Prostate gland (tissue), 2 donors: ENCODE measurements at regions not wholly inside any gene's neighbourhood (a gene's known extent, or its start where the extent isn't known, plus 50 kb on each side); places are given as distances from the start of the nearest gene placed in this dataset.
"Not testable (repeated sequence)": the region's sequence is repeated elsewhere in the genome, so short reads cannot be mapped to it uniquely, and the experiment has no call there.

ENCODE experiments used
- DNase-seq: peaks from one replicate; pipeline ENCODE4 v3.0.0-alpha.2; 2019; ENCODE audit warnings: low spot score
- H3K27ac ChIP-seq, 2 donors: fragments of 200-600 bp; sonication (generic); 2 replicates each; pipeline ENCODE4 v1.5.1; 2017 to 2019
- H3K27me3 ChIP-seq: fragments of 200-600 bp; sonication (generic); replicated peaks from 2 replicates; pipeline ENCODE4 v1.5.1; 2019; ENCODE audit not compliant: insufficient read depth
- H3K36me3 ChIP-seq, 2 donors: fragments of 200-600 bp; sonication (generic); 1 replicate in 1 of 2; 2 replicates in 1 of 2; pipeline versions ENCODE4 v1.5.1 to v1.8.1; 2017 to 2019
- H3K4me1 ChIP-seq: fragments of 200-600 bp; sonication (generic); replicated peaks from 2 replicates; pipeline ENCODE4 v1.5.1; 2019
- H3K4me3 ChIP-seq, 2 donors: fragments of 200-600 bp; sonication (generic); 2 replicates each; pipeline ENCODE4 v1.5.1; 2017 to 2019
- H3K9me3 ChIP-seq: fragments of 200-600 bp; sonication (generic); 2 replicates; pipeline ENCODE4 v1.5.1; 2017
- CTCF ChIP-seq, 4 experiments: fragments of 200-600 bp in 2 of 4; fragments of 450-650 bp in 2 of 4; sonication (generic) in 2 of 4; IDR thresholded peaks; 1 replicate in 3 of 4; 2 replicates in 1 of 4; pipeline ENCODE4 v1.5.1; 2016 to 2019; ENCODE audit warnings: antibody characterized with exemption in 4 of 4, mild to moderate bottlenecking in 2 of 4, moderate library complexity in 2 of 4
- POLR2A ChIP-seq: fragments of 450-650 bp; IDR thresholded peaks from one replicate; pipeline ENCODE4 v1.6.1; 2016; ENCODE audit warnings: antibody characterized with exemption, mild to moderate bottlenecking
- POLR2AphosphoS5 ChIP-seq: sonication (generic); formaldehyde crosslinking; IDR thresholded peaks from one replicate; pipeline ENCODE4 v1.6.1; 2017; ENCODE audit warnings: antibody characterized with exemption
- WGBS: methylation state at CpG from one replicate; pipeline ENCODE4 v1.1.5; 2018; 5-methylcytosine and 5-hydroxymethylcytosine counted together
- intact Hi-C: fragments of 100-400 bp; cut with DNase I; formaldehyde crosslinking; loops from one replicate; pipeline ENCODE4 v1.14.2; 2022

- no peak for TF ChIP-seq CTCF (IDR thresholded peaks at IDR 0.05)
- TF ChIP-seq POLR2AphosphoS5: no peak
- no peak for TF ChIP-seq POLR2A
- H3K27ac ChIP-seq: no peak overlapping the region
- intact Hi-C loops: no loop called here
- H3K9me3 ChIP-seq: no peaks in the 10 kb centered on the region
- no peak for DNase-seq
- H3K36me3 ChIP-seq: no peaks in the 10 kb centered on the region
- H3K4me3 ChIP-seq: no peak overlapping the region
- no peaks in the 10 kb centered on the region for H3K4me1 ChIP-seq
- H3K27me3 ChIP-seq: no peaks in the 10 kb centered on the region
- 69% methylated on average over 5 of the region's 5 CpGs for WGBS
Measured at GRCh38 chr1:166490437-166490991, 323.7 kb upstream of the FAM78B start.

- intact Hi-C loops, H3K4me3 ChIP-seq, H3K4me1 ChIP-seq, H3K9me3 ChIP-seq, DNase-seq, H3K36me3 ChIP-seq, H3K27ac ChIP-seq, H3K27me3 ChIP-seq: not testable (repeated sequence)
- 68% methylated on average over 2 of the region's 2 CpGs for WGBS
Measured at GRCh38 chr1:166493765-166494164, 327.0 kb upstream of the FAM78B start.

GRCh38 chr1:166507347-166507746, 331.9 kb upstream of the POGK start:
- Histone ChIP-seq H3K4me1 (no peaks in the 10 kb centered on the region), H3K27ac (no peak overlapping the region), H3K36me3 (no peaks in the 10 kb centered on the region), H3K9me3 (no peaks in the 10 kb centered on the region), H3K4me3 (no peak overlapping the region), H3K27me3 (no peaks in the 10 kb centered on the region)
- no peak for TF ChIP-seq POLR2A
- no peak for TF ChIP-seq CTCF (IDR thresholded peaks at IDR 0.05)
- TF ChIP-seq POLR2AphosphoS5: no peak
- no peak for DNase-seq
- intact Hi-C loops: no loop called here

GRCh38 chr1:166511761-166512160, 327.5 kb upstream of the POGK start:
- TF ChIP-seq POLR2AphosphoS5: no peak
- TF ChIP-seq POLR2A: no peak
- no peak for TF ChIP-seq CTCF (IDR thresholded peaks at IDR 0.05)
- no peaks in the 10 kb centered on the region for H3K4me1 ChIP-seq
- no peaks in the 10 kb centered on the region for H3K9me3 ChIP-seq
- DNase-seq: no peak
- H3K4me3 ChIP-seq: no peak overlapping the region
- no peaks in the 10 kb centered on the region for H3K36me3 ChIP-seq
- H3K27me3 ChIP-seq: no peaks in the 10 kb centered on the region
- intact Hi-C loops: no loop called here
- 78% methylated on average over 2 of the region's 2 CpGs for WGBS
- no peak overlapping the region for H3K27ac ChIP-seq

GRCh38 chr1:166514067-166514466, 325.2 kb upstream of the POGK start:
- H3K27ac ChIP-seq: no peak overlapping the region
- H3K4me3 ChIP-seq: no peak overlapping the region
- no peaks in the 10 kb centered on the region for H3K27me3 ChIP-seq
- intact Hi-C loops: no loop called here
- no peaks in the 10 kb centered on the region for H3K9me3 ChIP-seq
- no peaks in the 10 kb centered on the region for H3K36me3 ChIP-seq
- TF ChIP-seq POLR2A (no peak), CTCF (IDR thresholded peaks at IDR 0.05) (no peak), POLR2AphosphoS5 (no peak)
- H3K4me1 ChIP-seq: no peaks in the 10 kb centered on the region
- WGBS: 97% methylated on average over 1 of the region's 1 CpG
- DNase-seq: no peak
